HG03039 (cell line): ENCODE measurements at regions not wholly inside any gene's neighbourhood (a gene's known extent, or its start where the extent isn't known, plus 50 kb on each side); places are given as distances from the start of the nearest gene placed in this dataset.

Source experiments
- ATAC-seq: cut with Tn5 transposase; IDR thresholded peaks from one replicate; pipeline ENCODE4 v1.9.1; 2021; ENCODE audit warnings: mild to moderate bottlenecking, moderate library complexity; ENCODE audit not compliant: unreplicated experiment

DNA sequence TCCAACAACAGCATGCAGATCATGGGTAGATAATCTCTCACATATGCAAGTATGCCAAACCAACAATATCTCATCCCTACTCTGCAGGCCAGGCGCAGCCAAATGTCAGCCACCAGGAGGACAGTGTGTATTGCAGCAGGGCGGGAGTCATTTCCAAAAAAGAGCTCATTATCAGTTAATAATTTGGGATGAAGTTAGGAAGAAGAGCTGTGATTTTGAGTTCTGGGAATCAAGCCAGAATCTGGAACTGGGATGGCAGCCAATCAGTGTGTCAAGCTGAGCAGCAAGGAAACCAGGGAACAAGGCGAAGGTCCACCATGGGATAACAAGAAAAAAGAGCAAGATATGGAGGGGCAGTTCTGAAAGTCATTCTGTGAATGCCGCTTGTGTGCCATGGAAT is 88.2 kb upstream of the CAMK2D start:
- no peak for ATAC-seq

- no peak for ATAC-seq
Observed at GRCh38 chr4:113847710-113848109, 86.2 kb upstream of the CAMK2D start.

GRCh38 chr4:113846433-113846832 is 84.9 kb upstream of the CAMK2D start:
- ATAC-seq = no peak

- no peak for ATAC-seq
Observed at GRCh38 chr4:113845138-113845537, 83.6 kb upstream of the CAMK2D start.

DNA sequence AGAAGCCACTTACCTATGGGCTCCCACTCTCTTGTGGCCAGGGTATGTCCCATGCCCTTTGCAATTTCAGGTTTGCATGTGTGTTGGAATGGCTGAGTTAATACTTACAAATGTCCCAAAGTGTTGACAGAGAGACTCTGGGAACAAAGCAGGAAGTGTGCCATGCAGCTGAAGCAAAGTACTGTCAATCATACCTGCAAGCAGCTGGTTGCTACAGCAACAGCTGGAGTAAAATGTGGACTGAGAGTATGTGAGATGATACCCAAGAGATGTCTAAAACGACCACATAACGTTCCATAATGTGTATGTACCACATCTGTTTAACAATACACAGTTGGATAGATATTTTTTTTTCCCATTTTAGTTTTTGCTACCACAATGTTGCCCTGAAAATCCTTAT is 82.8 kb upstream of the CAMK2D start:
- ATAC-seq = no peak

DNA sequence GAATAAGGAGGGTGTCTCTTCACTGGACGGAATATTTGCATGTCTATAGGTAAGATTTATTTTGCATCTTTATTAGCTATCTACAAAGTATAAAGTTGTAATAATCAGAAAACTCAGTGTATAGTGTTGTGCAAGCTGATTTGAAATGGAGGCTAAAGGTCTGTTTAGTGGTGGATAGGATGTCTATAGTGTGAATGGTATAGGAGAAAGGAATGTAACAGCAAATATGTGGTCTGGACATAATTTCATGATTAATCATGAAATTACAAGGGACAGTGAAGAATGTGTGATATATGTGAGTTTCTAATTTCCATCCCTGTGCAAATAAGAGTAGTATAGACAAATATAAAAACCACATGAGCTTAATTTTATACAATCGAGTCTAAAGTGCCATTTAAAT is 79.3 kb upstream of the CAMK2D start:
- ATAC-seq = no peak

DNA sequence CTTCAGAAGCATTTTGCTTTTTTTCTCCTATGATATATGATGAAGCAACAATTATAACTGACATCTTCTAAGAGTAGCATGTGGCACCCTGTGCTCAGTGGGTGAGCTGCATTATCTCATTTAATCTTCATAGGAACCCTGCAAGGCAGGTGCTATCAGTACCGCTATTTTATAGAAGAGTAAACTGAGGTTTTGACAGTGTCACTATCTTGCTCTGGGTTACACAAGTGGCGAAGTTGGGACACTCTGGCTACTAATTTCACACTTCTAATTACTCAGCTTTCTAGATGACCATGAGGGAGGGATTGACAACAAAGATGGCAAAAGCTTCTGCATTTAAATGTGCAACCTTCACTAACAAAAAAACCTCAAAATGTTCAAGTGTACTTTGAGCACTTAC is 76.9 kb upstream of the CAMK2D start:
- ATAC-seq = no peak

DNA sequence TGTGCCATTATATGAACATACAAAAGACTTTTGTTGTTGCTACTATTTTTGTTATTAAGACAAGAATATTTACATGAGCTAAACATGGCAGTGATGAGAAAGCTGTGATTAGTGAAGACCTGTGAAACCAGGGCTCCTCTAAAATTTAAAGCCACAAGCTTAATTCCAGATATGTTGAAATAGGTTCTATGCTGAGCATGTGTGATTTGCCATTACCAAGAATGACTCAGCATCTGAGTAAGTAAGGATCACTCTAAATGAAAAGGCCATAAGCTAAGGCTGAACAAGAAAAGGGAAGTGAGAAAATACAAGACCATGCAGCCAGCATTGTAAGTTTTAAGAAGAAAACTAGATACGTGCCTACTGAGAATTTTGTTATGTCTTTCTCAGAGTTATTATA is 75.9 kb upstream of the CAMK2D start:
- ATAC-seq = peak; percentile 99

DNA sequence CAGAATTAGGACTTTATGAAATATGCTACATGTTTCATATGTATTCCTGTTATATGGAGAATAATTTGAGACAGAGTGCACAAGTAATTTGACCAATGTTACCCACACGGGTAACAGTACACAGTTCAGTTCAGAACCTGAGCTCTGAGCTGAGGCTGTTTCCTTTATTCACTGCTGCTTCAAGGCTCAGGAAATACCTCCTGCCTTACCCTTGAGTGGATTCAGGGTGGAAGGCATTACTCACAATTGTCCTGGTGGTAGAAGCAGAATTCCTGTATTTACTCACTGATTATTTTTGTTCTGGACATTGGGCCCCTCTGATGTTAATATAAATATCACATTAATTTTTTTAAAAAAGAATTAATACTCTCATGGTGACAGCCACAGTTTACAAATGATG is 73.5 kb upstream of the CAMK2D start:
- no peak for ATAC-seq

DNA sequence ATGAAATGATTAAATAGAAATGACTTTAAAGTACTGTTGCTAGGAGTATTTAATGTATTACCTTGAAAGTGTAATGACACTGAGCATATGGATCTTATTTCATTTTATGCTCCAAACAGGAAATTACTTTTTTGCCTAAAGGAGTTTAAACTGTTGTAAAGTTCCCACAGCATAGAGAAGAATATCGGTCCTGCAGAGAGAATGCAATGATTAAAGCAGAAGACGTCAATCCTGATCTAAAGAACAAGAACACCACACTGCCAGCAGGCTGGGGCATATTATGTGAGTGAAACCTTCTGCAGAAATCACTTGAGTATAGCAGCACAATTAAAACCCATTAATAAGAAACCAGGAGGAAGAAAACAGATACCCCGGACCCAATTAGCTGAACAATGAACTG is 72.8 kb upstream of the CAMK2D start:
- no peak for ATAC-seq

- ATAC-seq = no peak
Observed at GRCh38 chr4:113832803-113833202, 71.3 kb upstream of the CAMK2D start.

GRCh38 chr4:113831457-113831856 is 69.9 kb upstream of the CAMK2D start:
- ATAC-seq = no peak

- ATAC-seq = no peak
Observed at GRCh38 chr4:113828702-113829101, 67.2 kb upstream of the CAMK2D start.

- ATAC-seq = no peak
Observed at GRCh38 chr4:113827285-113827684, 65.7 kb upstream of the CAMK2D start.

DNA sequence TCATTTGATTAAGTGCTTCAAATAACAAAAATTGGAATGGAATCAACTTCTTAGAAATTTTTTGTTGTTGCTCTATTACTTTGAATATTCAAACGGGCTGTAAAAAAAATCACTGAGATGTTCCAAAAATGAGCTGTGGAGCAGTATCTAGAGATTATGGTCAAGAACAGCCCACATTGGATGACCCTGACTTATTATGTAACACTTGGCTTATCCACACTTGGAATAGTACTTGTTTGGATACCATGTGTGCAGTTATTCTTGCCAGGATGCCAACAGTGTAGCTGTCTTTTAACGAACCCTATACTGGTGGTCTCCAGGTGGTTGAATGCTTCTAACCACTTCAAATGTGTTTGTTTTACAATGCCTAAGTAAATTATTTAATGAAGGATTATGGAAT is 64.9 kb upstream of the CAMK2D start:
- ATAC-seq = no peak

DNA sequence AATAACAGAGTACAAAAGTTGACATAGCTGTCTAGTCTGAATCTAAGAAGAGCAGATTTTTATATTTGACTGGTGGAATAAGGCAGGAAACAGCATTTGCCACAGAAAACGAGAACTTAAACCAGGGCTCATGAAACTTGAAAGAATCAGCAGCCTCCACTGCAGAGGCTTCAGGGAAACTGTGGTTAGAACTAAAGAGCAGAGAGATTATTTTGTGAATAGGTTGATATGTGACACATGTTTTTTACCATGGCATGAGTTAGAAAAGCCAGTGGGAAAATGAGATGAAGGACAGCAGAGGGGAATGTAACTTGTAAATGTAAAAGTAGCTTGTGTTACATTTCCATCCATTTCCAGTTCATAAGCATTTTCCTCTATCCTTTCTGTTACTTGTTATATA is 63.7 kb upstream of the CAMK2D start:
- ATAC-seq = peak; percentile 57

DNA sequence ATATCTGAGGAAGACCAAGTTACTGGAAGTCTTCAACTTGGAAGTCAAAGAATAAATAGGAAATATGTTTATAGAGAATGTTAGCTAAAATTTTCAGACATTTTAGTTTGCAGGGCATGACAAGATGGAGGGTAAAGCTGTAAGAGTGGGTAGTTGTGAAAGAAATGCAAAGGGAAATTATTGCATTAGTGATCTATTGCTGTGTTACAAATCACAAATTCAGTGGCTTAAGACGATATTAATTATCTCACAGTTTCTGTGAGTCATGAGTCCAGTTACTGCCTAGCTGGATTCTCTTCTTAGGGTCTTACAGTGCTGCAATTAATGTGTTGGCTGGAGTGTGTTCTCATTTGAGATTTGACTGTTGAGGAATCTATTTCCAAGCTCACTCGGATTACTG is 62.9 kb upstream of the CAMK2D start:
- no peak for ATAC-seq

GRCh38 chr4:113823291-113823659 is 61.7 kb upstream of the CAMK2D start:
- peak; percentile 59 for ATAC-seq

- ATAC-seq = peak; percentile 72
Observed at GRCh38 chr4:113822555-113823290, 61.2 kb upstream of the CAMK2D start.

GRCh38 chr4:113821856-113822255 is 60.3 kb upstream of the CAMK2D start:
- no peak for ATAC-seq

DNA sequence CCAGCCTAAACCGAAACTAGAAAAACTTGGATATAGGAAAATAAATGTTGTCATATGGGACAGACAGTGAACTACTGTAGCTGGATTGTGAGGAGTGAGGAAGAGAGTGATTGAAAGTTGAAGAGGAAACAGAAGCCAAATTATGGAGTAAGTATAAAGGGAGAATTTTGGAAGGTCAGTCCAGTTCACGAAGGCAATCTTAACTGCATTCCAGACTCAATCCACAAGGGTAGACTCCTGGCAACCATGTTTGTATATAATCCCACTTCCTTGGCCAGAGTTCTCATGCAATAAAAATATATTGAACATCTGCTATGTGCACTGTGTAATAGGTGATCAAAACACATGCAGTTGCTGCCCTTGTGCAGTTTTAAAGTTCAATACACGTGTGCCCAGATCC is 58.6 kb upstream of the CAMK2D start:
- no peak for ATAC-seq

DNA sequence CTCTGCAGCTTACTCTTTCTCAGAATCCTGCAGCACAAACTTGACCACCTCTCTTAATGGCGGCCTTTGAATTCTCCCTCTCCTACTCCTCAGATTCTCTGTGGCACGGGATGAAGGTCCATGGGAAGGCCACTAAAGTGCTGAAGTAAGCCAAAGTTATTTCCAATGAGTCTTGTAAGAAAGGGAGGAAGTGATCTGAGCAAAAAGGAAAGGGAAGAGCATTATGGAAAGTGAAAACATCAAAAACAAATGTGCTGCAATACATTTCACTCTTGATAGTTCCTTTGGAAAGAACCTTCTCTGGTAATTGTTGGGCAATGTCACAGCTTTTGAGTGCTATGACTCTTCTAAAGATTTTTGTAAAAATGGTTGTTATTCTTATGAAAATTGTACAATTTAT is 54.3 kb upstream of the CAMK2D start:
- no peak for ATAC-seq

- no peak for ATAC-seq
Observed at GRCh38 chr4:113811359-113811758, 49.8 kb upstream of the CAMK2D start.
